CD4-positive, alpha-beta T cell treated with Interleukin-10 for 1 hour (primary cell): ENCODE measurements at regions not wholly inside any gene's neighbourhood (a gene's known extent, or its start where the extent isn't known, plus 50 kb on each side); places are given as distances from the start of the nearest gene placed in this dataset.
"Not testable (repeated sequence)": the region's sequence is repeated elsewhere in the genome, so short reads cannot be mapped to it uniquely, and the experiment has no call there.

Experiments
- DNase-seq: peaks from one replicate; pipeline ENCODE4 v3.0.0-alpha.2; 2020

GRCh38 chr10:57494486-57494885 lies 773.2 kb downstream of the IPMK start:
- DNase-seq: no peak

- DNase-seq: no peak
These were observed 785.4 kb downstream of the IPMK start for GRCh38 chr10:57482259-57482658.

DNA sequence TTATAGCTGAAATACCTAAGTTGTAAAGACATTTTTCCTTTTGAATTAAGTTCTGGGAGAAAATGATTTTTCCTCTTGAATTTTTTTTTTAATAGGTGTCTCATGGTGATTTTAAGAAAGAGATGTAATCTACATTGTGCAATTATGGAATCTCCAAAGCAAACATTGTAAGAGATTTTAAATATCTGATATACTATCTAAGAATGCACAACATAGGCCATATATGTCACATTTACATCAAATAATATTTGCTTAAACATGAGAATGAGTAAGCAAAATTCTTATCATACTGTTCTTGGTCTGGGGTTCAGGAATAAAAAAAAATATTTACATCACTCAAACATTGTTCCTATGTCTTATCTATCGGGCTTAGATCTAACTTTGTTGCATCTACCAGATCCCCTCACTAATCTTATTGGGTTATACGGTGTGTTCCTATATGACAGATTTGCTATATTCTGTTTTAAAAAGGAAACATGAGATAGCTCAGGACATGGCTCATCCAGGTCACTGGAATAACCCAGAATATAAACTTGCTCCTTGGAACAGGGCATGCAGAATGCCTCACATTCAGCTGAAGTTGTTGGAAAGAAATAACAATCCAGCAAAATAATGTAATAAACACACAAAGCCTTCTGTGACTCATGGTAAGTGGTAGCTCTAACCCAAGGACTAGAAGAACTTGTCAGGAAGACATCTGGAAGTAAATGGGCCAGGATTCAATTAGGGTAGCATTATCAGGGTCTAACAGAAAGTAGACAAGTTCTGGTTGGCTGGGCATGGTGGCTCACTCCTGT lies 794.7 kb downstream of the IPMK start:
- DNase-seq: no peak

GRCh38 chr10:57468894-57469432 lies 798.7 kb downstream of the IPMK start:
- DNase-seq: no peak

- no peak for DNase-seq
These were observed 802.5 kb downstream of the IPMK start for GRCh38 chr10:57465155-57465554.

DNA sequence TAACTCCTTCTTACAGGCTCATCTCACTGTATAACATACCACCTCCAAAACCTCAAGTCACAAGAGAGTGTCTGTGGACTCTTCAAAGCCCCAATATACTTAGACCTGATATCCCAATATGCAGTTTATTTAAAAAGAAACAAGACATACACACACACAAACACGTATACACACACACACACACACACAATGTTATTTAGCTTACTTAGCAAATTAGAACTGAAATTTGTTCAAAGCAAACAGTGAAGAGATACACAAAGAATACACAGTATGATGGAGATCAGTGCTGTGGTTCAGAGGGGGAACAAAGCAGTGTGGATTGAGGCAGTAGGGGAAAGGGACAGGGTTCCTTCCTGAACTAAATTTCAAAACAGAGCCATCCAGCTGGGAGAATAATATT lies 807.2 kb downstream of the IPMK start:
- DNase-seq: no peak

GRCh38 chr10:57457972-57458512 lies 809.7 kb downstream of the IPMK start:
- no peak for DNase-seq

DNA sequence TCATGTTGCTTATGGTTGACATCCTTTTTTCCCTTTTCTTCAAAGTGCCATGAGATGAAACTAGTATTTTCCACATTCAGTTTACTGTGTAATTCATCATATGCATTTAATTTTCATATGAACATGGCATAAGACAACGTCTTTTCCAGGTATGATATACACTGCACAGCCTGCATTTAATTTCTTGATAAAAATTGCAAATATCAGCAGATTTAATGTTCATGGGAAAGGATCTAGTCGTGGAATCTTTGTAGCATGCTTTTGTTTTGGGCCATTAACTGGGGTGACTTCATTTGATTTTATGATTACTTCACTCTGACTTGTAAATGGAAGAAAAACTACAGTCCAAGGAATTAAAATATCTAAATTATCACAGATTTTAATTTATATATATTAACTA lies 837.3 kb downstream of the IPMK start:
- no peak for DNase-seq

- DNase-seq: no peak
These were observed 846.8 kb downstream of the IPMK start for GRCh38 chr10:57420881-57421280.

DNA sequence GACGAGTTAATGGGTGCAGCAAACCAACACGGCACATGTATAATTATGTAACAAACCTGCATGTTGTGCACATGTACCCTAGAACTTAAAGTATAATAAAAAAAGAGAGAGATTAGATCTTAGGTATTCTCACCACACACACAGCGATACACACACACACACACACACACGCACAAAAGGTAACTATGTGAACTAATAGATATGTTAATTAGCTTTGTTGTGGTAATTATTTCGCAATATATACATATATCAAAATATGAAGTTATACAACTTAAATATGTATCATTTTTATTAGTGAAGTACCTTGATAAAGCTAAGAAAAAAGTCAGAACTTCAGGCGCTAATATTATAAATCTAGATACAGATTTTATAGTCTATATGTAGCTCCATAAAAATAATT lies 849.2 kb downstream of the IPMK start:
- no peak for DNase-seq

DNA sequence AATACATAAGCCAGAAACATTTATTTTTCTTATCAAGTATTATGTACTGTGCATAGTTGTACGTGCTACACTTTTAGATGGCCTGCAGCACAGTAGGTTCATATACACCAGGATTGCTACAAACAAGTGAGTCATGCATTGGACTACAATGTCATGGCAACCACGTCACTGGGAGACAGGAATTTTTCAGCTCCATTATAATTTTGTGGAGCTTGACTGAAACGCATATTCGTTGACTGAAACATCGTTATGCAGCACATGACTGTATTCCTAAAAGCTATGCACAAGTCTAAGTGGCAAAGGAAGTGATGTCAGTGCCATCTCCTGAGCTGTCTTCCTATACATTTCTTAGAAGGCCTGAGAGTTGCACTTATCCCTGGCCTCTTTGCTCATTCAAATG lies 871.8 kb downstream of the IPMK start:
- DNase-seq: no peak

DNA sequence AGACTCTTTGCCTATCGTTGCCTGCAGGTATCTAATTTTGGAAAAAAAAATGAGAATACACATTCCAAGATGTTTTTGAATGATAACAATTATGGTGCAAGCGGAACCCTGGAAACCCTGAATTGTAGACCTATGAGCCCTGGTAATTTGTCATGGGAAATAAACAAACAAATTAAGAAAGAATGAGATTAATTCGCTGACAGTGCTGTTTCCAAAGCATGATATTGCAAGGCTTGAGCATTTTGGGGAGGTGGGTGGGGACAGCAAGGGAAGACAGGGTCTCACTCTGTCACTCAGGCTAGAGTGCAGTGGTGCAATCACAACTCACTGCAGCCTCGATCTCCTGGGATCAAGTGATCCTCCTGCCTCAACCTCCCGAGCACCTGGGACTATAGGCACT lies 900.3 kb downstream of the IPMK start:
- DNase-seq: no peak

DNA sequence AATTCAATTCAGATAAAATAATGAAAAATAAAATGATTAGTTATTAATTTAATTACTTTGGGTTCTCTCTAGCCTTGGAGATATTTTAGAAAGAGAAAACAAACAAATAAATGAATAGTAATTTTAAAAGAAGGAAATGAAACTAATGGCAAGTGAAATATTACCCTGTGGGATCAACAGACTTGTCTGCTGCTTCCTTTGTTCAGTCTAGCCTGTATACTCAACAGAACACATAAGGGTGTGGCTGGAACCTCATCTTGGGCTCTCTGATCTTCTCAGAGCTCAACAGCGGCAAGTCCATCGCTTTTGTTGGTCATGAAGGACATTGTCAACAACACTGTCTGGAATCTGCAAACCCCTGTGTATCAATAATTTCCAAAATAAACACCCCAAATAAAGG lies 904.9 kb downstream of the IPMK start:
- DNase-seq: no peak

GRCh38 chr10:57353403-57354003 lies 914.2 kb downstream of the IPMK start:
- DNase-seq: no peak

DNA sequence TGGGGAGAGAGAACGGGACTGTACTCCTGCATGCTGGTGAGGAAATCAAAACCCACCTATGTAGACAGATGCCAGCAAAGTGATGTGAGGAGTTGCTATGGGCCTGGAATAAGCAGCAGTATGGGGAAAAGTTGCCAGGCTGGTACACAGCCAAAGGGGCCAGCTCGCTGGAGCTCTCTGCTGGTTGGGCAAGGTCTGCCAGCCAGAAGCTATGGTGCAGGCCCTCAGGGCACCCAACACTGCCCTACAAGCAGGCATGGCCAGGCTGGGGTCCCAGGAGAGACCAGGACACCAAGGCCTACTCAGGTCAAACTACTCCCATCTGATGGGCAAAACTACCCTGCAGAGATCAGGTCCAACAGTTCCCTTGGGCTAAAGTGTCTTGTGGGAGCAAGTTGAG lies 916.6 kb downstream of the IPMK start:
- no peak for DNase-seq

- DNase-seq: no peak
These were observed 926.4 kb downstream of the IPMK start for GRCh38 chr10:57341294-57341693.

- peak; percentile 7 for DNase-seq
These were observed 928.7 kb downstream of the IPMK start for GRCh38 chr10:57338823-57339558.

GRCh38 chr10:57336865-57337264 lies 930.8 kb downstream of the IPMK start:
- DNase-seq: no peak

GRCh38 chr10:57336341-57336740 lies 931.4 kb downstream of the IPMK start:
- DNase-seq: no peak

GRCh38 chr10:57334523-57334922 lies 933.2 kb downstream of the IPMK start:
- no peak for DNase-seq

DNA sequence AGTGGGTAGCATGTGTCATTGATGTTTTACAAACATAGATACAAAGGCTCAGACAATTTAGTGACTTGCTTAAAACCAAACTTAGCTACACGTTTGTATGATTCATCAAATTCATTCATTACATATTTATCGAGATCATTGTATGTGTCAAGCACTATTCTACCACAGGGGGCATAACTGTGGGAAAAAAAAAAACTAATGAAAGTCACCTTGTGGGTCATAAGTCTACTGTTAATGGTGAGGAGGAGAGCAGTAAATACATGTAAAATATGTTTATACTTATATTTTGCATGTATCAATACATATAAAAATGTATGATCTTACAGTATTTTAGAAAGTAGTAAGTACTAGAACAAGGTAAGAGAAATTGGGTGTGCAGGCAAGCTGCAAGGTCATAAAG lies 933.8 kb downstream of the IPMK start:
- DNase-seq: no peak

GRCh38 chr10:57321400-57321854 lies 946.3 kb downstream of the IPMK start:
- not testable (repeated sequence) for DNase-seq

DNA sequence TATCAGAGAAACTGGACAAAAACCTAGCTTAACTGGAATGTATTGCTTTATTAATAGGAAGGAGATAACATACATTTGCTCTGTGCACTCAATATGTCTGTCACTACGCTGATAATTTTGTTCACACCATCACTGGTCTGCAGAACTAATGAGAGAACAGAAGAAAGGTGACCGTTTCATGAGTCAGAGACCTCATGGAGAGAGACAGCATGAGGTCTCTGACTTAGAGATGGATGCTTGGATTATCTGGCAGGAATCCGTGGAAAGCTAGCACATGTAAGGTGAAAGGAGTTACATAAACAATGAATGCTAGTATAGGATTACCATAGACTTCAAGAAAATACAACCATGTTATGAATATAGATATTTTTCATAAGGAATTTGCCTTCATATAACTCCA lies 947.3 kb downstream of the IPMK start:
- DNase-seq: no peak
